ENCODE measurements at regions not wholly inside any gene's neighbourhood (a gene's known extent, or its start where the extent isn't known, plus 50 kb on each side); places are given as distances from the start of the nearest gene placed in this dataset.

GRCh38 chr9:120292606-120293005, 287.4 kb downstream of the CDK5RAP2 start:
- no peak for DNase-seq (ENCODE audit: low spot score)

- DNase-seq (ENCODE audit: low spot score) = no peak
These were observed 288.9 kb downstream of the CDK5RAP2 start for GRCh38 chr9:120291050-120291449.

DNA sequence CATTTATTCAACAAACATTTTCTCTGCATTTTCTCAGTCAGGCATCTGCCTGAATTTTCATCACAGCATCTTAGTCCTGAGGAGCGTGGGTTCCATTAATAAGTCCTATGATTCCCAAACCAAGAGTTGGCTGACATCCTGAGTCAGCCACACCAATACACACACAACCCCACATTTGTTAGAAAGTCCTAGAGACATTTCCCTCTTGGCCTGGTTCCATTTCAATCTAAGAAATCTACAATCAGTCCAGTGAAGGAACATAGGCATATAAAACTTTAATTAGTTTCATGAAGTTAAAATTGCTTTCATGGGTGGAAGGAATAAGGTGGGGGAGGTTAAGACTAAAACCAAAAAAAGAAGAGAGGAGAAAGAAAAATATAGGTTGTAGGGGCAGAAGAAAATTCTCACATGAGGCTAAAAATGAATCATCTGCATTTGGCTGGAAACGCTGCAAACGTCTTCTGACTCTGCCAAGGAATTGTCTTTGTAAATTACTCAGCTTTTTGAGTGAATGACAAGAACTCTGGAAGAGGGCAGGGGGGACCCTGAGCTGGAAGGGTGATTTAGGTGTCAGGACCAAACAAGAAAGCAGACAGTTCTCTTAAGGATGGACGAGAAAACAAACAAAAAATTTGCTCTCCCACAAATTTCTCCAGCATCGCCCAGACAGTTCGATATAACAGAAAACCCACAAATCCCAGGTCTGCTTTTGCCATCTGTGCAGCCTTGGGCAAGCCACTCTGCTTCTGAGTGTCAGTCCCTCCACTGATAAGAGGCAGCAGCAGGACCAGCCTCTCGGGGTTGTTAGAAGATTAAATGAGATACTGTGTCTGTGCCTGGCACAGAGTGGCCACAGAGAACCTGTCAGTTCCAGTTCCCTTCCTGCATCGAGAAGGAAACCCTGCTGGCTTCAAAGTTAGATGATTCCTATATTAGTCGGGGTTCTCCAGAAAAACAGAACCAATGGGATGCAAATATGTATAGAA, 289.7 kb downstream of the CDK5RAP2 start:
- DNase-seq (ENCODE audit: low spot score) = no peak

- no peak for DNase-seq (ENCODE audit: low spot score)
These were observed 290.9 kb downstream of the CDK5RAP2 start for GRCh38 chr9:120289098-120289497.

GRCh38 chr9:120286530-120286929, 293.4 kb downstream of the CDK5RAP2 start:
- no peak for DNase-seq (ENCODE audit: low spot score)

DNA sequence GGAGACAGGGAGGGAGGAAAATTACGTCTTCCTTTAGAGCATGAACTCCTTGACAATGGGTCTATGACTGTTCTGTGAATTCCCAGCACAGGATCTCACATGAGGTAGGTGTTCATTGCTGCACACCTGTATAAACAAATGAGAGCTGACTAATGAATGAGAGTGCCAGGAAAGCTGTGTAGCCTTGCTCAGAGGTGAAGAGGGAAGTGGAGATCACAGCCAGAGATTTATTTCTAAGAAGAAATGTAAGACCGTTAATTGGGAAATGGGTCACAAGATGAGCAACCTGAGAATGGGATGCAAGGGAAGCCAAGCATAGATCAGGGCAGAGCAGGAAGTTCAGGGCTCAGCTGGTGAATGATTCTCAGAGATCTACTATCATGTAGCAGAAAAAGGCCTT, 295.1 kb downstream of the CDK5RAP2 start:
- DNase-seq (ENCODE audit: low spot score) = no peak

- DNase-seq (ENCODE audit: low spot score) = no peak
These were observed 298.3 kb downstream of the CDK5RAP2 start for GRCh38 chr9:120281665-120282064.

- DNase-seq (ENCODE audit: low spot score) = no peak
These were observed 312.0 kb downstream of the CDK5RAP2 start for GRCh38 chr9:120267929-120268328.

GRCh38 chr9:120265791-120266190, 314.2 kb downstream of the CDK5RAP2 start:
- DNase-seq (ENCODE audit: low spot score) = no peak

DNA sequence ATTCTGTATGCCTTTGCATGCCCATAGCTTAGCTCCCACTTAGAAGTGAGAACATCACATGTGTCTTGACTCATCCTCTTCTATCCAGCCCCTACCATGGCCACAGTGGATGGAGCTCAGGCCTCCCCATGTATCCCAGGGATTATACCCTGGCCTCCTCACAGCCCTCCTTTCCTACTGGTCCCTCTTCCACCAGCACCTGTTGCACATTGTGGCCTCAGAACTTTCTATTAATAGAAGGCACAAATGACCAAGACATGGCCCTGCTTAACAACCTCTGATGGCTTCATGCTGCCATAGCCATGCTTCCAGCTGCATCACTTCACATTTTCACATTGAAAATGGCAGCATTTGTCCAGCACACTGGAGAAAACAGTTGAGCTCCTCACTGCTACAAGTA, 315.4 kb downstream of the CDK5RAP2 start:
- DNase-seq (ENCODE audit: low spot score) = no peak

DNA sequence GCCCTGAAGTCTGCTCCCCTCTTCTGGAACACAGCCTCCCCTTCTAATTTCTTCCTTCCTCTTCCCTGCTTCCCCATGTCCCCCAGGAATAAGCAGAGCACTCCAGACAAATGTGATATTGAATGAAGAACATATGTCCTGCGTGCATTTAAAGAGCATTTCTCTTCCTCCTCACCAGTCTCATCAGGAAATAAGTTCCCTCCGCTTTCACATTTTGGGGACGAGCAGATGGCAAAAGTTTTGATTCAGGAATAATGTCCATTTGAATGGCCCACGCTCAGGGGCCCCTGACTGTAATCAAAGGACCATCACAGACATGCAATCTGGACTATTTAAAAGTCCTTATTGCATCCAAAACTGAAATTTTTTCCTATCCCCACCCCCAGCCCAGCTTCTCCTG, 316.1 kb downstream of the CDK5RAP2 start:
- no peak for DNase-seq (ENCODE audit: low spot score)

GRCh38 chr9:120261419-120261818, 318.5 kb downstream of the CDK5RAP2 start:
- DNase-seq (ENCODE audit: low spot score) = no peak

DNA sequence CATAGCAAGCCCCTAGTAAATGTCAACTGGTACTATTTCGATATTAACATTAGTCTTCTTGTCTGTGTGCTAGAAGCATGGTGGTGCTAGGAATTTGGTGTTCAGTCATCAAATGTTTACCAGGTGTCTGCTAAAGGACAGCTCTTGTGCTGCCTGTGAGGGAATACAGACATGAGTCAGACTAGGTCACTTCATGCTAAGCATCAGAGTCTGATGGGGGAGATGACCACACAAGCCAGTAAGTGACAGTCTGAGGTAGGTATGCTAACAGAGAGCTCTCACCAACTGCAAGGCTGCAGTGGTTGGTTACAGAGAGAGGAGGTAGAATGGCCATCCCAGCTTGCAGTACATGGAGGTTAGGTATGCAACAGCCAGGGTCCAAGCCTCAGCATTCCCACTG, 320.9 kb downstream of the CDK5RAP2 start:
- no peak for DNase-seq (ENCODE audit: low spot score)

GRCh38 chr9:120258096-120258495, 321.9 kb downstream of the CDK5RAP2 start:
- DNase-seq (ENCODE audit: low spot score) = no peak

GRCh38 chr9:120257483-120257882, 322.5 kb downstream of the CDK5RAP2 start:
- DNase-seq (ENCODE audit: low spot score) = no peak

GRCh38 chr9:120256146-120256545, 323.8 kb downstream of the CDK5RAP2 start:
- no peak for DNase-seq (ENCODE audit: low spot score)

DNA sequence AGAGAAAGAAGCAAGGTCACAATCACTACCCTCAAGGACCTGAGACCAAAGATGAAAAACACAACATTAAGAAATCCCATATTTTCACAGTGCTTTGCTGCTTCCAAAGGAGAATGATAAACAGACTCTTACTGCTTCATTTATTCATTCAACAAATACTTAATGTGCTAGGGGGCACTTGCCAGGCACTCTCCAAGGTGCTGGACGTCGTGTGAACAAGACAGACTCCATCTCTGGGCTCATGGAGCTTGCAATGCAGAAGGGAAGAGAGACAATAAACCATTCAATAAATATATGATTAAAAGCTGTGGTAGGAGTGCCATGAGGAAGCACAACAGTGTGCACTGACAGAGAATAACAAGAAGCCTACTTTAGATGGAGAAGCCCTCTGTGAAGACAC, 327.7 kb downstream of the CDK5RAP2 start:
- no peak for DNase-seq (ENCODE audit: low spot score)

DNA sequence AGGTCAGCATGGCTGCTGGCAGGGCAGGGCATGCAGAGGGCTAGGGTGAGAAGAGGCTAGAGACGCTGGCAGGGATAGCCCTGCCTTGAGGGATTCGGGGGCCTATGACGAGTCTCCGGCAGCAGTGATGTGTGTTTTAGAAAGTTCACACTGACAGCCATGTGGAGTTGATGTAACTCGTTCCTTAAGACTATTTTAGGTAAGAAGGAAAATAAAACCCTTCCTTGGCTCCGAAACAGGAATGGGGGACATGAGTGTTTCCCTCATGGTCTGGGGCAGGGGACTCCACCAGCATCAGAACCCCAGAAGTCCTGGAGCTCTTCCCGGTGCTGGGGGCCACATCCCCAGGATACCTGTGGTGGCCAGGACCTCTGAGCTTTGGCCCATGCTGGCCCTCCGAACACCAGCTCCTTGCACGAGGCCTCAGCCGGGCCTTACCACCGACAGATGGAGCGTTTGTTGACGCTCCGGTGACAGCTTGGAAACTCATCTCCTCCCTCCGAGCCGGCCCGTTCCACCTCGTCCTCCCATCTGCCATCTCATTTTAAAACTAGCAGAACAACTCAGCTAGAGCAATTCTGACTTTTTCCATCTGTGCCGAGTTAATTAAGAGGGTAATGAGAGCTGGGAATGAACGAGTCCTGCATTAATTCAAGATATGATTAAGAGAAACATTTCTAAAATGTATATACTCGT, 337.7 kb downstream of the CDK5RAP2 start:
- DNase-seq (ENCODE audit: low spot score) = no peak

DNA sequence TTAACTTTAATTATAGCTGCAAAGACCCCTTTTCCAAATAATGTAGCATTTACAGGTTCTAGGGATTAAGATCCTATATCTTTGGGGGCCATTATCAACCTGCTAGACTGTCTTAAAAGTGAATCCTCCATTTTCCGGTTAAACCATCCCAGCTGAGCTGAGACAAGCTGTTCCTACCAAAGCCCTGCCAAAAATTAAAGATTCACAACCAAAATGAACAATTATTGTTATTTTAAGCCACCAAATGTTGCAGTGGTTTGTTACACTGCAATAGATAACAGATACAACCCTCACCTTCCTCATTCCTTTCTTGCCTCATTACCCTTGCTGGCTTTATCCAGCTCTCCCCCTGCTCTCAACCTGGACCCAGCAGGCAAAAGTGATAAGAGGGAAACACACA, 343.4 kb downstream of the CDK5RAP2 start:
- no peak for DNase-seq (ENCODE audit: low spot score)

GRCh38 chr9:120235081-120235480, 344.9 kb downstream of the CDK5RAP2 start:
- no peak for DNase-seq (ENCODE audit: low spot score)

DNA sequence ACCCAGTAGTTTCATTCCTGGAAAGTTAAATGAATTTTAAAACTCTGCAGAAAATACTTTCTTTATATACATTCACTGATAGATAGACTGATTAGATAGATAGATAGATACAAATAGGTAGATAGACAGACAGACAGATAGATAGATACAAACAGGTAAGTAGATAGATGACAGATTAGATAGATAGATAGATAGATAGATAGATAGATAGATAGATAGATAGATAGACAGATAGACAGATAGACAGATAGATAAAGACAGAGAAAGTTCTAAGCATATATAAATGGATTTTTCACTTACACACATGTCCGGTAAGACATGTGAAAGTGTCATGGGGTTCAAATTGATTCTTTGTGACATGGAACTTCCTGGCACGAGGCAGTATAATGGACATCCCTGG, 349.7 kb downstream of the CDK5RAP2 start:
- DNase-seq (ENCODE audit: low spot score) = no peak

DNA sequence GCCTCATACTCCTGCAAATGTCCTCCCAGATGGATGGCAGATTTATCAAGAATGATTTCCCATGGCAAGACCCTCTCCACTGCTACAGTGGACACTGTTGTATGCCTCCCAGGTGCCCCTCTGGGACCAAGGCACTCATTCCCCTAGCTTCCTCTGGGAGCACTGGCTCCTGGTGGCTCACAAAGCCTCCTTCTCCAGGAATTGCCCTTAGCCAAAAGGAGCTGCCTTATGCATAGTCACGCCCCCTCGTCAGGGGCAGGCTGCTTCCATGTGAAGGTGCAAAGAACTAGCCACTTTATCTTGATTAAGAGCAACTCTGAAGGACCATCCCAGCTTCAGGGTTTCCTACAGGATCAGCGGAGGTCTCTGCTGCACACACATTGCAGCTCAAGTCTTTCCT, 358.1 kb downstream of the CDK5RAP2 start:
- no peak for DNase-seq (ENCODE audit: low spot score)

DNA sequence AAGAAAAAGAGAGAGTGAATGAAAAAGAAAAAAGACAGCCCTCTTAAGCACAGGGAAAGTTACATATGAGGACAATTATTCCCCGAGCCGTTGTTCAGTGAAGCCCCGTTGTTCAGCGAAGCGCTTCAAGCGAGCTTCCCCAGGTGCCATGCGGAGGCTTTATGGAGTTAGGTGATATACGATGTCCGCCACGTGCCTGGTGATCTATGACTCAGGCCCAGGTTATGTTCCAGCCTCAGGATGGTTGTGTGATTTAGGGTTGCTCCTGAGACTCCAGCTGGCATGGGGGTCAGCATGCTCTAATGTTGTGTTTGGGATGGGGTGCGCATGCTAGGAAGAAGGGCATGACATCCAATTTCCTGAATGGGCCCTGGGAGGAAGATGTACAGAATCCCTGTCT, 365.6 kb downstream of the CDK5RAP2 start:
- no peak for DNase-seq (ENCODE audit: low spot score)
